NCI-H69 (cell line): ENCODE measurements at regions not wholly inside any gene's neighbourhood (a gene's known extent, or its start where the extent isn't known, plus 50 kb on each side); places are given as distances from the start of the nearest gene placed in this dataset.

Experiments used
- DNase-seq: peaks from one replicate; lab custom pipeline; 2025; lab: John Stamatoyannopoulos, UW

GRCh38 chr13:76094645-76095044, 458.5 kb downstream of the LMO7 start:
- no peak for DNase-seq

- DNase-seq, result no peak
Measured at GRCh38 chr13:76091076-76091475, 454.9 kb downstream of the LMO7 start.

GRCh38 chr13:76086729-76087128, 450.6 kb downstream of the LMO7 start:
- no peak for DNase-seq

GRCh38 chr13:76067850-76068249, 431.7 kb downstream of the LMO7 start:
- DNase-seq, result no peak

- no peak for DNase-seq
Measured at GRCh38 chr13:76053181-76053580, 417.1 kb downstream of the LMO7 start.

- no peak for DNase-seq
Measured at GRCh38 chr13:76049376-76049746, 413.2 kb downstream of the LMO7 start.

GRCh38 chr13:76048675-76049375, 412.7 kb downstream of the LMO7 start:
- DNase-seq, result peak; percentile 69

- no peak for DNase-seq
Measured at GRCh38 chr13:76048131-76048530, 412.0 kb downstream of the LMO7 start.

- DNase-seq, result peak; percentile 49
Measured at GRCh38 chr13:76043874-76044273, 407.7 kb downstream of the LMO7 start.

- DNase-seq, result peak; percentile 20
Measured at GRCh38 chr13:76038920-76039716, 403.0 kb downstream of the LMO7 start.

- no peak for DNase-seq
Measured at GRCh38 chr13:76036176-76036575, 400.0 kb downstream of the LMO7 start.

- no peak for DNase-seq
Measured at GRCh38 chr13:76035711-76036110, 399.6 kb downstream of the LMO7 start.

- DNase-seq, result no peak
Measured at GRCh38 chr13:76029706-76030105, 393.6 kb downstream of the LMO7 start.

- DNase-seq, result no peak
Measured at GRCh38 chr13:76029088-76029487, 393.0 kb downstream of the LMO7 start.

GRCh38 chr13:76027131-76027530, 391.0 kb downstream of the LMO7 start:
- no peak for DNase-seq

GRCh38 chr13:76025392-76025791, 389.3 kb downstream of the LMO7 start:
- no peak for DNase-seq

GRCh38 chr13:76024151-76024550, 388.0 kb downstream of the LMO7 start:
- no peak for DNase-seq

- DNase-seq, result peak; percentile 46
Measured at GRCh38 chr13:76023652-76024051, 387.5 kb downstream of the LMO7 start.

- DNase-seq, result no peak
Measured at GRCh38 chr13:76020421-76020955, 384.4 kb downstream of the LMO7 start.

- peak; percentile 25 for DNase-seq
Measured at GRCh38 chr13:76019421-76020044, 383.4 kb downstream of the LMO7 start.

GRCh38 chr13:76017861-76018556, 381.9 kb downstream of the LMO7 start:
- peak; percentile 42 for DNase-seq

GRCh38 chr13:76016799-76017400, 380.8 kb downstream of the LMO7 start:
- DNase-seq, result peak; percentile 30
